ENCODE measurements at regions not wholly inside any gene's neighbourhood (a gene's known extent, or its start where the extent isn't known, plus 50 kb on each side); places are given as distances from the start of the nearest gene placed in this dataset.

DNA sequence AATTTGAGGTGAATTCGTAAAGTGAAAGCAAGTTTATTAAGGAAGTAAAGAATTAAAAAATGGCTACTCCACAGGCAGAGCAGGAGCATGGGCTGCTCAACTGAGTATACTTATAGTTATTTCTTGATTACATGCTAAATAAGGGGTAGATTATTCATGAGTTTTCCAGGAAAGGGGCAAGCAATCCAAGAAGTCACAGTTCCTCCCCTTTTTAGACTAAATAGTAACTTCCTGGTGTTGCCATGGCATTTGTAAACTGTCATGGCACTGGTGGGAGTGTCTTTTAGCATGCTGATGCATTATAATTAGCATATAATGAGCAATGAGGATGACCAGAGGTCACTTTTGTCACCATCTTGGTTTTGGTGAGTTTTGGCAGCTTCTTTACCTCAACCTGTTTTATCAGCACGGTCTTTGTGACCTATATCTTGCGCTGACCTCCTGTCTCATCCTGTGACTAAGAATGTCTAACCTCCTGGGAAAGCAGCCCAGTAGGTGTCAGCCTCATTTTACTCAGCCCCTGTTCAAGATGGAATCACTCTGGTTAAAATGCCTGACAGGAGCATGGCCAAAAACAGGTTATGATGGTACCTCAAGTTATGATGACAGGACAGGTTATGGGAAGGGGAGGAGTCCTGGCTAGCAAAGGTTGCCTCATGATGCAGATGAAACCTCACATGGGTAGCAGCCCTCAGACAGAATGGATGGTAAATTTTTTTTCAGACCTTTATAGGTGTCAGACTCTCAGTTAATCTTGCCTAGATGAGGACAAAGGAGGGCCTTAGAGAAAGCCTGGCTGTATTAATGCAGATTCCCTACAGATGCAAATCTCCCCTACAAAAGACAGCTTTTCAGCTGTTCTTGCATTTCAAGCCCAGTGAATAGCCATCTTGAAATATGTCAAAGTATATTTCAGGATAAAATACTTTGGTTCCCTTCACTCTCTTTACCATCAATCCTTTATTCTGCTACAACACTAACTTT is 49.7 kb downstream of the SIPA1L2 start:
- Histone ChIP-seq H3K27me3 (no peaks in the 10 kb centered on the region), H3K36me3 (no peaks in the 10 kb centered on the region), H3K9me3 (no peaks in the 10 kb centered on the region), H3K4me1 (peaks cover 6 to 17% of the 10 kb centered on the region in 2 donors), H3K27ac (no peak overlapping the region), H3K4me3 (replicated peaks in 1 of 3) (no peak overlapping the region)
- TF ChIP-seq, protein P1, sequence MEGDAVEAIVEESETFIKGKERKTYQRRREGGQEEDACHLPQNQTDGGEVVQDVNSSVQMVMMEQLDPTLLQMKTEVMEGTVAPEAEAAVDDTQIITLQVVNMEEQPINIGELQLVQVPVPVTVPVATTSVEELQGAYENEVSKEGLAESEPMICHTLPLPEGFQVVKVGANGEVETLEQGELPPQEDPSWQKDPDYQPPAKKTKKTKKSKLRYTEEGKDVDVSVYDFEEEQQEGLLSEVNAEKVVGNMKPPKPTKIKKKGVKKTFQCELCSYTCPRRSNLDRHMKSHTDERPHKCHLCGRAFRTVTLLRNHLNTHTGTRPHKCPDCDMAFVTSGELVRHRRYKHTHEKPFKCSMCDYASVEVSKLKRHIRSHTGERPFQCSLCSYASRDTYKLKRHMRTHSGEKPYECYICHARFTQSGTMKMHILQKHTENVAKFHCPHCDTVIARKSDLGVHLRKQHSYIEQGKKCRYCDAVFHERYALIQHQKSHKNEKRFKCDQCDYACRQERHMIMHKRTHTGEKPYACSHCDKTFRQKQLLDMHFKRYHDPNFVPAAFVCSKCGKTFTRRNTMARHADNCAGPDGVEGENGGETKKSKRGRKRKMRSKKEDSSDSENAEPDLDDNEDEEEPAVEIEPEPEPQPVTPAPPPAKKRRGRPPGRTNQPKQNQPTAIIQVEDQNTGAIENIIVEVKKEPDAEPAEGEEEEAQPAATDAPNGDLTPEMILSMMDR (IDR thresholded peaks at IDR 0.05), result no peak
- no peak for TF ChIP-seq POLR2A (IDR thresholded peaks at IDR 0.05)
- 85 to 87% methylated on average over 3 of the region's 3 CpGs for WGBS, 2 donors
- intact Hi-C loops (cut with DNase I), result no loop called here
- no peak for DNase-seq

GRCh38 chr1:232579466-232579865 is 50.5 kb downstream of the SIPA1L2 start:
- H3K27me3 ChIP-seq, result no peaks in the 10 kb centered on the region
- H3K4me1 ChIP-seq, result peaks cover 6 to 23% of the 10 kb centered on the region in 2 donors
- DNase-seq, result no peak
- intact Hi-C loops (cut with DNase I), result no loop called here
- peak overlapping the region in 1 of 3 donors; percentile 42 for H3K27ac ChIP-seq
- no peak for TF ChIP-seq POLR2A (IDR thresholded peaks at IDR 0.05)
- TF ChIP-seq, protein P1 (IDR thresholded peaks at IDR 0.05), result no peak
- H3K4me3 ChIP-seq (replicated peaks in 1 of 3), result no peak overlapping the region
- no peaks in the 10 kb centered on the region for H3K9me3 ChIP-seq
- no peaks in the 10 kb centered on the region for H3K36me3 ChIP-seq
- 67 to 69% methylated on average over 1 of the region's 1 CpG for WGBS, 2 donors

GRCh38 chr1:232578651-232579195 is 51.2 kb downstream of the SIPA1L2 start:
- no peaks in the 10 kb centered on the region for H3K27me3 ChIP-seq
- whole genome bisulfite sequencing, 2 donors, result 82% methylated on average over 3 of the region's 3 CpGs
- peaks cover 6 to 27% of the 10 kb centered on the region in 2 donors for H3K4me1 ChIP-seq
- H3K4me3 ChIP-seq (replicated peaks in 1 of 3), result no peak overlapping the region
- TF ChIP-seq, protein P1 (IDR thresholded peaks at IDR 0.05), result no peak
- no peak for TF ChIP-seq POLR2A (IDR thresholded peaks at IDR 0.05)
- no peaks in the 10 kb centered on the region for H3K9me3 ChIP-seq
- intact Hi-C loops (cut with DNase I), result no loop called here
- H3K36me3 ChIP-seq, result no peaks in the 10 kb centered on the region
- H3K27ac ChIP-seq, result peak overlapping the region in 1 of 3 donors; percentile 42
- no peak for DNase-seq

DNA sequence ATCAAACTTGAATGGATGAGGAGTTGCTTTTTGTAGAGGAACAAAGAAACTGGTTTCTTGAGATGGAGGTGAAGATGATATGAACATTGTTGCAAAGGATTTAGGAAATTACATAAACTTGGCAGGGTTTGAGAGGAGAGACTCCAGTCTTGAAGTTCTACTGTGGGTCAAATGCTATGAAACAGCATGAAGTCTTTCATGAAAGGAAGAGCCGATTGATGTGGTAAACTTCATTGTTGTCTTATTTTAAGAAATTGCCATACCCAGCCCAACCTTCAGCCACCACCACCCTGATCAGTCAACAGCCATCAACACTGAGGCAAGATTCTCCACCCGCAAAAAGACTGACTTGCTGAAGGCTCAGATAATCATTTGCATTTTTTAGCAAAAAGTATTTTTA is 52.2 kb downstream of the SIPA1L2 start:
- intact Hi-C loops (cut with DNase I), result no loop called here
- no peak overlapping the region for H3K27ac ChIP-seq
- 90 to 94% methylated on average over 2 of the region's 2 CpGs for WGBS, 2 donors
- no peaks in the 10 kb centered on the region for H3K9me3 ChIP-seq
- no peaks in the 10 kb centered on the region for H3K36me3 ChIP-seq
- DNase-seq, result no peak
- peaks cover 6 to 30% of the 10 kb centered on the region in 2 donors for H3K4me1 ChIP-seq
- no peaks in the 10 kb centered on the region for H3K27me3 ChIP-seq
- H3K4me3 ChIP-seq (replicated peaks in 1 of 3), result no peak overlapping the region
- TF ChIP-seq, protein P1 (IDR thresholded peaks at IDR 0.05), result no peak
- TF ChIP-seq POLR2A (IDR thresholded peaks at IDR 0.05), result no peak

DNA sequence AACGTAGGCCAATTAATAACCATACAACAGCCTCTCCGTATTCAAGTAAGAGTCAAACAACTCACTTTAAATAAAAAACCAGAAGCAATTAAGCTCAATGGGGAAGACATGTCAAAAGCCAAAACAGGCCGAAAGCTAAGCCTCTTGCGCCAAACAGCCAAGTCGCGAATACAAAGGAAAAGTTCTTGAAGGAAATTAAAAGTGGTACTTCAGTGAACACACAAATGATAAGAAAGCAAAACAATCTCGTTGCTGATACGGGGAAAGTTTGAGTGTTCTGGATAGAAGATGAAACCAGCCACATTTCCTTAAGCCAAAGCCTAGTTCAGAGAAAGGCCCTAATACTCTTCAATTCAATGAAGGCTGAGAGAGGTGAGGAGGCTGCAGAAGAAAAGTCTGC is 53.4 kb downstream of the SIPA1L2 start:
- Histone ChIP-seq H3K4me1 (peaks cover 6 to 30% of the 10 kb centered on the region in 2 donors), H3K9me3 (no peaks in the 10 kb centered on the region)
- intact Hi-C loops (cut with DNase I), result no loop called here

More for the DNA sequence above, 53.4 kb downstream of the SIPA1L2 start:
- H3K27me3 ChIP-seq, result no peaks in the 10 kb centered on the region
- H3K27ac ChIP-seq, result no peak overlapping the region
- no peak for TF ChIP-seq POLR2A (IDR thresholded peaks at IDR 0.05)
- H3K4me3 ChIP-seq (replicated peaks in 1 of 3), result no peak overlapping the region
- 41 to 68% methylated on average over 8 of the region's 8 CpGs for WGBS, 2 donors
- no peaks in the 10 kb centered on the region for H3K36me3 ChIP-seq
- no peak for DNase-seq
